ENCODE measurements at regions not wholly inside any gene's neighbourhood (a gene's known extent, or its start where the extent isn't known, plus 50 kb on each side); places are given as distances from the start of the nearest gene placed in this dataset.

DNA sequence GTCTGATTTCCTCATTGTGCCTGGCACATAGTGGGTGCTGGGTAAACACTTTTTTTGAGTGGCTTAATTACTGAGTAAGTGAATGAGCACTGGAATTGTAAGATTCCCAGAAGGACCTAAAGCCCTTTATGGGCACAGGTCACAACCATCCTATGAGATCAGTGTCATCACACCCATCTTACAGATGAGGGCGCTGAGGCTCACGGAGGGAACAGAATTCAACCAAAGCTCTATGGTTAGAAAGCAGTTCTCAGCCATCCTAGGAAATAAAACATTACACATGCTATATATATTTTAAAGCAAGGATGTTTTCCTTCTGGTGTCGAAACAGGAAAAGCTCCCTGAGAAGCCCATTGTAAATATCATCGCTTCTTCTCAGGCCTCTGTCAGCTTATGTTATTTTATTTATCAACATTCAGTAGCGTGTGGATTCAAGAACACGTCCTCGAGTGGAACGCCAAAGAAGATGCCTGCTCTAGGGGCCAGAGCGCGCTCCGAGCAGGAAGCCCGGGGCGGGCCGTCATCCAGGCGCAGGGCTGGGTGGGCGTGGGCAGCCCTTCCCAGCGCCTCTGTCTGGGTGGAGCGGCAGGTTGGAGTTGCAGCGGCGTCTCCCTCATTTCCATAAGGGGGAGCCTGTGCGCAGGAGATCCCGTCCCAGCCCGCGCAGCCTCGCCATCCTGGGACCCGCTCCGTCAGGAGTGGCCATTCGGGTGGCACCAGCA is 155.8 kb upstream of the SMIM23 start:
- TF ChIP-seq POLR2A (IDR thresholded peaks at IDR 0.05) = no peak
- peak in 3 of 7 experiments; percentile 19 to 33 (median 31) for TF ChIP-seq CTCF (IDR thresholded peaks at IDR 0.05)

Data from body of pancreas (tissue), 4 donors.